H1 (cell line): ENCODE measurements at regions not wholly inside any gene's neighbourhood (a gene's known extent, or its start where the extent isn't known, plus 50 kb on each side); places are given as distances from the start of the nearest gene placed in this dataset.

ENCODE experiments used
- CTCF ChIA-PET: fragments of 300-600 bp; sonication (Branson Sonifier 250); formaldehyde crosslinking; loops from one replicate; lab custom pipeline; 2021; ENCODE audit not compliant: partially characterized antibody; lab: Charles Lee
- POLR2A ChIA-PET: fragments of 300-600 bp; sonication (Branson Sonifier 250); formaldehyde crosslinking; loops from one replicate; lab custom pipeline; 2021; ENCODE audit warnings: inconsistent platforms; ENCODE audit not compliant: partially characterized antibody; lab: Charles Lee
- DNase-seq, 2 experiments: peaks; one replicate each; pipeline versions ENCODE4 v3.0.0 to v3.0.0-alpha.2; 2010 to 2022; ENCODE audit warnings: low spot score in 2 of 2, low read depth in 1 of 2, mixed read lengths in 1 of 2
- FAIRE-seq: peaks from 2 replicates; lab custom pipeline; 2011; peaks lifted over from hg19 to GRCh38; lab: Jason Lieb, UNC
- H2AFZ ChIP-seq: 2 replicates; pipeline ENCODE4 v1.8.1; 2012; ENCODE audit warnings: low read length, inconsistent platforms
- H2AK5ac ChIP-seq: 2 replicates; pipeline ENCODE4 v1.6.1; 2013; ENCODE audit warnings: low read depth, low read length
- H2BK120ac ChIP-seq: replicated peaks from 2 replicates; pipeline ENCODE3; 2013; ENCODE audit warnings: low read depth, low read length, inconsistent platforms
- H2BK12ac ChIP-seq: 2 replicates; pipeline ENCODE4 v1.6.1; 2013; ENCODE audit warnings: low read depth, low read length
- H2BK15ac ChIP-seq: 2 replicates; pipeline ENCODE4 v1.6.1; 2013; ENCODE audit warnings: low read length
- H2BK20ac ChIP-seq: 2 replicates; pipeline ENCODE4 v1.6.1; 2013; ENCODE audit warnings: low read length
- H2BK5ac ChIP-seq: 2 replicates; pipeline ENCODE4 v1.6.1; 2013; ENCODE audit warnings: low read depth, low read length
- H3K14ac ChIP-seq: 2 replicates; pipeline ENCODE4 v1.6.1; 2013; ENCODE audit warnings: inconsistent platforms; ENCODE audit not compliant: insufficient read length
- H3K18ac ChIP-seq: 2 replicates; pipeline ENCODE4 v1.6.1; 2013; ENCODE audit warnings: low read length; ENCODE audit errors: extremely low read depth
- H3K23ac ChIP-seq: 2 replicates; pipeline ENCODE4 v1.6.1; 2013; ENCODE audit warnings: inconsistent platforms; ENCODE audit not compliant: insufficient read length
- H3K23me2 ChIP-seq: 2 replicates; pipeline ENCODE4 v1.6.1; 2013; ENCODE audit warnings: low read depth, low read length
- H3K27ac ChIP-seq: 2 replicates; pipeline ENCODE4 v1.6.1; 2011; ENCODE audit warnings: low read depth, low read length, inconsistent platforms
- H3K27me3 ChIP-seq, 4 experiments: replicated peaks in 1 of 4; 1 replicate in 1 of 4; 2 replicates in 3 of 4; pipeline versions ENCODE4 v1.6.1 to v1.8.1; 2011 to 2013; ENCODE audit warnings: low read length in 3 of 4, mild to moderate bottlenecking in 3 of 4, inconsistent platforms in 2 of 4, mixed read lengths in 2 of 4, moderate library complexity in 1 of 4; ENCODE audit not compliant: control insufficient read depth in 3 of 4, insufficient read depth in 3 of 4; ENCODE audit errors: extremely low read depth in 1 of 4
- H3K36me3 ChIP-seq, 4 experiments: 2 replicates each; pipeline versions ENCODE4 v1.6.1 to v1.8.1; 2011 to 2013; ENCODE audit warnings: mild to moderate bottlenecking in 4 of 4, low read length in 3 of 4, moderate library complexity in 2 of 4, control low read depth in 1 of 4, inconsistent platforms in 1 of 4; ENCODE audit not compliant: insufficient read depth in 4 of 4, control insufficient read depth in 2 of 4
- H3K4ac ChIP-seq: replicated peaks from 2 replicates; pipeline ENCODE3; 2013; ENCODE audit warnings: low read length, low read depth, mixed read lengths, inconsistent platforms; ENCODE audit not compliant: insufficient read length
- H3K4me1 ChIP-seq, 4 experiments: replicated peaks in 1 of 4; 1 replicate in 1 of 4; 2 replicates in 3 of 4; pipeline versions ENCODE4 v1.6.1 to v1.8.1; 2011 to 2013; ENCODE audit warnings: low read length in 3 of 4, inconsistent platforms in 2 of 4, mixed read lengths in 1 of 4; ENCODE audit not compliant: insufficient read depth in 4 of 4, control insufficient read depth in 3 of 4
- H3K4me2 ChIP-seq, 2 experiments: 2 replicates each; pipeline versions ENCODE4 v1.6.1 to v1.8.1; 2011 to 2013; ENCODE audit warnings: low read depth in 2 of 2, low read length in 2 of 2, control low read depth in 1 of 2, inconsistent platforms in 1 of 2, mild to moderate bottlenecking in 1 of 2; ENCODE audit not compliant: insufficient read depth in 1 of 2
- H3K4me3 ChIP-seq, 4 experiments: fragments of 200-600, 300-600 bp in 1 of 4; sonication (generic), shearing (Covaris generic), sonication (Bioruptor Twin) in 1 of 4; 2 replicates each; pipeline versions ENCODE4 v1.5.1 to v1.8.1; 2011 to 2016; ENCODE audit warnings: low read length in 4 of 4, low read depth in 3 of 4, control low read depth in 2 of 4, inconsistent platforms in 2 of 4, mild to moderate bottlenecking in 2 of 4, mixed read lengths in 1 of 4, moderate library complexity in 1 of 4; ENCODE audit not compliant: insufficient read depth in 2 of 4; ENCODE audit errors: extremely low read depth in 1 of 4
- H3K56ac ChIP-seq: replicated peaks from 2 replicates; pipeline ENCODE3; 2013; ENCODE audit warnings: low read depth, mild to moderate bottlenecking, mixed read lengths, low read length, inconsistent platforms; ENCODE audit not compliant: insufficient read length
- H3K79me1 ChIP-seq: 2 replicates; pipeline ENCODE4 v1.6.1; 2013; ENCODE audit warnings: low read depth, low read length, control low read depth
- H3K79me2 ChIP-seq, 2 experiments: 2 replicates each; pipeline versions ENCODE4 v1.6.1 to v1.8.1; 2012 to 2013; ENCODE audit warnings: low read length in 2 of 2, mild to moderate bottlenecking in 2 of 2, inconsistent platforms in 1 of 2; ENCODE audit not compliant: insufficient read depth in 2 of 2, control insufficient read depth in 1 of 2
- H3K9ac ChIP-seq, 4 experiments: replicated peaks in 1 of 4; 1 replicate in 1 of 4; 2 replicates in 3 of 4; pipeline versions ENCODE4 v1.6.1 to v1.8.1; 2011 to 2013; ENCODE audit warnings: low read depth in 3 of 4, low read length in 3 of 4, control low read depth in 2 of 4, mild to moderate bottlenecking in 2 of 4, moderate library complexity in 2 of 4, inconsistent platforms in 1 of 4; ENCODE audit errors: extremely low read depth in 1 of 4
- H3K9me3 ChIP-seq, 2 experiments: 2 replicates each; pipeline versions ENCODE4 v1.6.1 to v1.8.1; 2012 to 2013; ENCODE audit warnings: mild to moderate bottlenecking in 2 of 2, moderate library complexity in 2 of 2, control low read depth in 1 of 2, inconsistent platforms in 1 of 2, low read depth in 1 of 2, low read length in 1 of 2, mixed read lengths in 1 of 2; ENCODE audit not compliant: insufficient read depth in 2 of 2
- H4K20me1 ChIP-seq, 2 experiments: replicated peaks in 1 of 2; 2 replicates each; pipeline versions ENCODE3 to v1.8.1; 2011 to 2013; ENCODE audit warnings: inconsistent platforms in 2 of 2, low read length in 2 of 2, mild to moderate bottlenecking in 1 of 2; ENCODE audit not compliant: insufficient read depth in 2 of 2, control insufficient read depth in 1 of 2
- H4K5ac ChIP-seq: 2 replicates; pipeline ENCODE4 v1.6.1; 2013; ENCODE audit warnings: low read length, low read depth, mixed read lengths, inconsistent platforms; ENCODE audit not compliant: insufficient read length
- H4K8ac ChIP-seq: 2 replicates; pipeline ENCODE4 v1.8.0; 2013; ENCODE audit warnings: mild to moderate bottlenecking, moderate library complexity, low read length, inconsistent platforms; ENCODE audit not compliant: insufficient read depth; ENCODE audit errors: extremely low read depth
- H4K91ac ChIP-seq: replicated peaks from 2 replicates; pipeline ENCODE3; 2013; ENCODE audit warnings: low read length, mixed read lengths, inconsistent platforms; ENCODE audit not compliant: insufficient read length
- ATF3 ChIP-seq: IDR thresholded peaks from 2 replicates; pipeline ENCODE4 v1.6.1; 2011; ENCODE audit warnings: low read depth, mild to moderate bottlenecking, low read length; ENCODE audit not compliant: insufficient read depth
- CEBPB ChIP-seq: IDR thresholded peaks from 2 replicates; pipeline ENCODE4 v1.6.1; 2012; ENCODE audit warnings: low read depth, low read length
- KDM5A ChIP-seq: fragments of 200-600 bp; IDR thresholded peaks from 2 replicates; pipeline ENCODE4 v1.7.1; 2012; ENCODE audit warnings: mild to moderate bottlenecking, low read length, inconsistent platforms, mixed read lengths
- MAX ChIP-seq: IDR thresholded peaks from 2 replicates; pipeline ENCODE4 v1.6.1; 2012; ENCODE audit warnings: inconsistent platforms
- NRF1 ChIP-seq: IDR thresholded peaks from 2 replicates; pipeline ENCODE4 v1.6.1; 2011; ENCODE audit warnings: mild to moderate bottlenecking, low read depth, low read length, improper control_type of control experiment
- SAP30 ChIP-seq: fragments of 300-600 bp; sonication (generic); IDR thresholded peaks from 2 replicates; pipeline ENCODE4 v1.7.1; 2012; ENCODE audit warnings: low read length, moderate library complexity, mild to moderate bottlenecking, inconsistent platforms; ENCODE audit not compliant: insufficient read depth, insufficient replicate concordance
- SIX5 ChIP-seq: IDR thresholded peaks from 2 replicates; pipeline ENCODE4 v1.6.1; 2011; ENCODE audit warnings: mild to moderate bottlenecking, low read depth, low read length
- SUZ12 ChIP-seq: fragments of 200-600 bp; sonication (generic); IDR thresholded peaks from 2 replicates; pipeline ENCODE4 v1.6.1; 2012; ENCODE audit warnings: mild to moderate bottlenecking, inconsistent platforms, low read length, moderate library complexity, mixed read lengths
- TAF1 ChIP-seq: IDR thresholded peaks from 2 replicates; pipeline ENCODE4 v1.6.1; 2011; ENCODE audit warnings: mild to moderate bottlenecking, low read depth, low read length
- TAF7 ChIP-seq: optimal IDR thresholded peaks from 2 replicates; pipeline ENCODE3; 2011; ENCODE audit warnings: low read depth, mild to moderate bottlenecking, inconsistent platforms, low read length, moderate library complexity, borderline replicate concordance
- WGBS, 2 experiments: shearing (Covaris generic) in 1 of 2; methylation state at CpG; one replicate each; pipeline versions ENCODE4 v1.1.6 to v1.1.7; 2013 to 2015; ENCODE audit warnings: low lambda C conversion rate in 2 of 2, mixed read lengths in 2 of 2, inconsistent platforms in 1 of 2, low coverage in 1 of 2, missing lambda C conversion rate in 1 of 2; ENCODE audit not compliant: insufficient replicate concordance in 2 of 2, insufficient coverage in 1 of 2, insufficient read length in 1 of 2; ENCODE audit errors: extremely low coverage in 1 of 2, missing lambda C conversion rate in 1 of 2; 5-methylcytosine and 5-hydroxymethylcytosine counted together
- TF ChIP-seq, protein P1 (sequence below): IDR thresholded peaks from 2 replicates; pipeline ENCODE4 v1.6.1; 2011; ENCODE audit warnings: low read length, improper control_type of control experiment

GRCh38 chr3:70849911-70850699 lies 537.7 kb upstream of the MDFIC2 start:
- WGBS, 2 experiments, result 82% methylated on average over 6 of the region's 6 CpGs; no CpG with 5 or more reads in 1 of the 2 experiments
- TF ChIP-seq TAF7 (no peak), SUZ12 (no peak), MAX (no peak), CEBPB (no peak), ATF3 (no peak), SAP30 (no peak), TAF1 (no peak), NRF1 (no peak), SIX5 (no peak), KDM5A (no peak)
- TF ChIP-seq, protein P1, sequence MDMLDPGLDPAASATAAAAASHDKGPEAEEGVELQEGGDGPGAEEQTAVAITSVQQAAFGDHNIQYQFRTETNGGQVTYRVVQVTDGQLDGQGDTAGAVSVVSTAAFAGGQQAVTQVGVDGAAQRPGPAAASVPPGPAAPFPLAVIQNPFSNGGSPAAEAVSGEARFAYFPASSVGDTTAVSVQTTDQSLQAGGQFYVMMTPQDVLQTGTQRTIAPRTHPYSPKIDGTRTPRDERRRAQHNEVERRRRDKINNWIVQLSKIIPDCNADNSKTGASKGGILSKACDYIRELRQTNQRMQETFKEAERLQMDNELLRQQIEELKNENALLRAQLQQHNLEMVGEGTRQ, result no peak

More at GRCh38 chr3:70849911-70850699, 537.7 kb upstream of the MDFIC2 start:
- ChIA-PET POLR2A (no interaction called here), CTCF (no interaction called here)
- H4K20me1 ChIP-seq, result no peaks in the 10 kb centered on the region
- H3K23me2 ChIP-seq, result no peaks in the 10 kb centered on the region
- H3K27ac ChIP-seq, result no peak overlapping the region
- DNase-seq (no peak), FAIRE-seq (no peak)
- H3K4me2 ChIP-seq, result no peak overlapping the region
- H3K56ac ChIP-seq, result no peak overlapping the region
- no peak overlapping the region for H2AFZ ChIP-seq
- no peak overlapping the region for H2BK120ac ChIP-seq
- no peak overlapping the region for H3K18ac ChIP-seq
- no peak overlapping the region for H2BK20ac ChIP-seq
- H3K4me1 ChIP-seq, result peaks cover 0 to 10% (median 6%) of the 10 kb centered on the region in 4 experiments; a peak in 3 of 7 replicates
- peaks cover 0 to 1% (median 0%) of the 10 kb centered on the region in 4 experiments; a peak in 1 of 7 replicates for H3K27me3 ChIP-seq
- H3K9ac ChIP-seq, result no peak overlapping the region
- H2BK5ac ChIP-seq, result no peak overlapping the region
- no peak overlapping the region for H4K8ac ChIP-seq
- no peak overlapping the region for H3K14ac ChIP-seq
- no peak overlapping the region; the same call in 1 of the 2 replicates for H2BK12ac ChIP-seq
- no peak overlapping the region for H4K91ac ChIP-seq
- H4K5ac ChIP-seq, result no peak overlapping the region
- no peaks in the 10 kb centered on the region for H3K9me3 ChIP-seq
- H3K79me1 ChIP-seq, result no peaks in the 10 kb centered on the region
- no peaks in the 10 kb centered on the region for H3K79me2 ChIP-seq
- H3K4me3 ChIP-seq, result no peak overlapping the region
- no peak overlapping the region for H3K23ac ChIP-seq
- H3K36me3 ChIP-seq, result no peaks in the 10 kb centered on the region
- H2AK5ac ChIP-seq, result peak overlapping the region; percentile 41; the same call in 1 of the 2 replicates
- H2BK15ac ChIP-seq, result no peak overlapping the region
- H3K4ac ChIP-seq, result no peak overlapping the region
